NOMO-1 treated with dmso at 0.1 percent for 144 hours (cell line): ENCODE measurements at regions not wholly inside any gene's neighbourhood (a gene's known extent, or its start where the extent isn't known, plus 50 kb on each side); places are given as distances from the start of the nearest gene placed in this dataset.

Experiments
- DNase-seq: peaks from one replicate; lab custom pipeline; 2025; ENCODE audit not compliant: unreplicated experiment; lab: John Stamatoyannopoulos, UW

GRCh38 chr6:159357211-159357915 lies 188.2 kb downstream of the FNDC1 start:
- no peak for DNase-seq

GRCh38 chr6:159353193-159353592 lies 184.0 kb downstream of the FNDC1 start:
- DNase-seq: no peak

- DNase-seq: no peak
Observed at GRCh38 chr6:159351707-159352106, 182.5 kb downstream of the FNDC1 start.

GRCh38 chr6:159349915-159350314 lies 180.7 kb downstream of the FNDC1 start:
- DNase-seq: no peak

- no peak for DNase-seq
Observed at GRCh38 chr6:159343709-159344108, 174.5 kb downstream of the FNDC1 start.

GRCh38 chr6:159342146-159342545 lies 172.9 kb downstream of the FNDC1 start:
- DNase-seq: no peak

GRCh38 chr6:159334068-159334467 lies 164.9 kb downstream of the FNDC1 start:
- no peak for DNase-seq

GRCh38 chr6:159331451-159331850 lies 162.3 kb downstream of the FNDC1 start:
- DNase-seq: no peak

- no peak for DNase-seq
Observed at GRCh38 chr6:159329081-159329480, 159.9 kb downstream of the FNDC1 start.

- no peak for DNase-seq
Observed at GRCh38 chr6:159328052-159328451, 158.9 kb downstream of the FNDC1 start.

GRCh38 chr6:159325476-159325875 lies 156.3 kb downstream of the FNDC1 start:
- DNase-seq: no peak

- DNase-seq: no peak
Observed at GRCh38 chr6:159324596-159324995, 155.4 kb downstream of the FNDC1 start.
